Spleen (tissue), 11 donors: ENCODE measurements at regions not wholly inside any gene's neighbourhood (a gene's known extent, or its start where the extent isn't known, plus 50 kb on each side); places are given as distances from the start of the nearest gene placed in this dataset.
"Not testable (repeated sequence)": the region's sequence is repeated elsewhere in the genome, so short reads cannot be mapped to it uniquely, and the experiment has no call there.

ENCODE experiments used
- DNase-seq: peaks from one replicate; pipeline ENCODE4 v3.0.0-alpha.2; 2020
- H3K27ac ChIP-seq, 8 donors: fragments of 200-600 bp; sonication (generic) in 7 of 8; 1 replicate in 4 of 8; 2 replicates in 4 of 8; pipeline versions ENCODE4 v1.5.0 to v1.8.0; 2016 to 2021; ENCODE audit warnings: inconsistent platforms in 4 of 8, mild to moderate bottlenecking in 4 of 8, moderate library complexity in 1 of 8
- H3K27me3 ChIP-seq, 7 donors: fragments of 200-600 bp; sonication (generic) in 6 of 7; replicated peaks in 1 of 7; 1 replicate in 4 of 7; 2 replicates in 3 of 7; pipeline versions ENCODE4 v1.5.0 to v1.8.0; 2016 to 2021; ENCODE audit warnings: inconsistent platforms in 3 of 7, mild to moderate bottlenecking in 1 of 7
- H3K36me3 ChIP-seq, 6 donors: fragments of 200-600 bp; sonication (generic) in 5 of 6; 1 replicate in 4 of 6; 2 replicates in 2 of 6; pipeline versions ENCODE4 v1.5.0 to v1.8.0; 2016 to 2021; ENCODE audit warnings: inconsistent platforms in 2 of 6
- H3K4me1 ChIP-seq, 6 donors: fragments of 200-600 bp; sonication (generic) in 5 of 6; 1 replicate in 3 of 6; 2 replicates in 3 of 6; pipeline versions ENCODE4 v1.5.0 to v1.8.0; 2016 to 2021; ENCODE audit warnings: inconsistent platforms in 3 of 6
- H3K4me3 ChIP-seq, 8 donors: fragments of 200-600 bp; sonication (generic) in 7 of 8; 1 replicate in 4 of 8; 2 replicates in 4 of 8; pipeline versions ENCODE4 v1.5.0 to v1.8.0; 2016 to 2021; ENCODE audit warnings: inconsistent platforms in 4 of 8, mild to moderate bottlenecking in 4 of 8, moderate library complexity in 2 of 8
- H3K9me3 ChIP-seq, 8 donors: fragments of 200-600 bp; sonication (generic) in 7 of 8; 1 replicate in 4 of 8; 2 replicates in 4 of 8; pipeline versions ENCODE4 v1.5.0 to v1.8.0; 2016 to 2021; ENCODE audit warnings: inconsistent platforms in 4 of 8
- POLR2A ChIP-seq, 3 donors: fragments of 450-650 bp; IDR thresholded peaks; one replicate each; pipeline ENCODE4 v1.5.1; 2017; ENCODE audit warnings: antibody characterized with exemption in 3 of 3, mild to moderate bottlenecking in 1 of 3
- POLR2AphosphoS5 ChIP-seq, 3 donors: sonication (generic); formaldehyde crosslinking; IDR thresholded peaks; one replicate each; pipeline ENCODE4 v1.5.1; 2017; ENCODE audit warnings: antibody characterized with exemption in 3 of 3
- WGBS, 5 donors: extraction: QIAGEN DNeasy Blood & Tissue Kit in 3 of 5; methylation state at CpG; one replicate each; pipeline versions ENCODE4 v1.1.5 to v1.1.7; 2013 to 2018; 5-methylcytosine and 5-hydroxymethylcytosine counted together
- intact Hi-C: fragments of 100-400 bp; cut with DNase I; formaldehyde crosslinking; loops from one replicate; pipeline ENCODE4 v1.15.0; 2023; ENCODE audit warnings: low total_unique reads
- TF ChIP-seq, protein P1 (sequence below), 11 experiments: fragments of 200-600 bp in 7 of 11; fragments of 450-650 bp in 4 of 11; sonication (generic) in 4 of 11; IDR thresholded peaks in 8 of 11; conservative IDR thresholded peaks in 3 of 11; 1 replicate in 7 of 11; 2 replicates in 4 of 11; pipeline versions ENCODE4 v1.4.0 to v1.8.0; 2016 to 2021; ENCODE audit warnings: antibody characterized with exemption in 11 of 11, inconsistent platforms in 4 of 11, mild to moderate bottlenecking in 1 of 11
- donor health status: healthy with polysubstance abuse.
- donor health status: DM: no; HTN: no; CAD: no; lungs with moderate emphysema.
- donor health status: DM: no; HTN: no; CAD: no.
- donor health status: Bipolar disorder and iron deficiency.
- donor health status: healthy.
- donor health status: DM: no; HTN: no; CAD: no.
- donor health status: DM: yes; HTN: yes; CAD: no.

DNA sequence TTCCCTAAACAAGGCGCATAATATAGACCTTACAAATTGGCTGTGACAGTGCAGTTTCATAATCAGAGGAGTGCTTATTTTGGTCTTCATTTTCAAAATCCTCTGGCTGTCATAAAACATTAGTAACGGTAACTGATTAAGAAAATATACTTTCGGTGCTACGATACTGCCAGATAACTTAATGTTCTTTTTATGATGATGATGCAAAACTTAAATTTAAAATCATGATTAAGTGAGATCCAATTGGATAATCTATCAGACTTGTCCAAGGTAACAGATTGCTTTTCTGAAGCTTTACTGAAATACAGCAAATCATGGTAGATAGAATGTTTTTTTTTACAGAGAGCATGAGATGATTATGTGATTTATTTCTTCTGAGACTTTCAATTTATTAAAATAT, 364.2 kb upstream of the CNTN3 start:
- intact Hi-C loops, result no loop called here
- Histone ChIP-seq H3K36me3 (no peaks in the 10 kb centered on the region), H3K27ac (no peak overlapping the region), H3K4me1 (no peaks in the 10 kb centered on the region), H3K9me3 (peaks cover 0 to 4% (median 0%) of the 10 kb centered on the region in 8 donors), H3K27me3 (no peaks in the 10 kb centered on the region), H3K4me3 (no peak overlapping the region)
- TF ChIP-seq POLR2AphosphoS5 (IDR thresholded peaks at IDR 0.05) (no peak), POLR2A (IDR thresholded peaks at IDR 0.05) (no peak)
- TF ChIP-seq, protein P1, sequence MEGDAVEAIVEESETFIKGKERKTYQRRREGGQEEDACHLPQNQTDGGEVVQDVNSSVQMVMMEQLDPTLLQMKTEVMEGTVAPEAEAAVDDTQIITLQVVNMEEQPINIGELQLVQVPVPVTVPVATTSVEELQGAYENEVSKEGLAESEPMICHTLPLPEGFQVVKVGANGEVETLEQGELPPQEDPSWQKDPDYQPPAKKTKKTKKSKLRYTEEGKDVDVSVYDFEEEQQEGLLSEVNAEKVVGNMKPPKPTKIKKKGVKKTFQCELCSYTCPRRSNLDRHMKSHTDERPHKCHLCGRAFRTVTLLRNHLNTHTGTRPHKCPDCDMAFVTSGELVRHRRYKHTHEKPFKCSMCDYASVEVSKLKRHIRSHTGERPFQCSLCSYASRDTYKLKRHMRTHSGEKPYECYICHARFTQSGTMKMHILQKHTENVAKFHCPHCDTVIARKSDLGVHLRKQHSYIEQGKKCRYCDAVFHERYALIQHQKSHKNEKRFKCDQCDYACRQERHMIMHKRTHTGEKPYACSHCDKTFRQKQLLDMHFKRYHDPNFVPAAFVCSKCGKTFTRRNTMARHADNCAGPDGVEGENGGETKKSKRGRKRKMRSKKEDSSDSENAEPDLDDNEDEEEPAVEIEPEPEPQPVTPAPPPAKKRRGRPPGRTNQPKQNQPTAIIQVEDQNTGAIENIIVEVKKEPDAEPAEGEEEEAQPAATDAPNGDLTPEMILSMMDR (IDR thresholded peaks at IDR 0.05 in 8 of 11, conservative IDR thresholded peaks at IDR 0.05 in 3 of 11), result no peak
- no peak for DNase-seq
- 87 to 98% (median 93%) methylated on average over 4 of the region's 4 CpGs for WGBS, 5 donors

DNA sequence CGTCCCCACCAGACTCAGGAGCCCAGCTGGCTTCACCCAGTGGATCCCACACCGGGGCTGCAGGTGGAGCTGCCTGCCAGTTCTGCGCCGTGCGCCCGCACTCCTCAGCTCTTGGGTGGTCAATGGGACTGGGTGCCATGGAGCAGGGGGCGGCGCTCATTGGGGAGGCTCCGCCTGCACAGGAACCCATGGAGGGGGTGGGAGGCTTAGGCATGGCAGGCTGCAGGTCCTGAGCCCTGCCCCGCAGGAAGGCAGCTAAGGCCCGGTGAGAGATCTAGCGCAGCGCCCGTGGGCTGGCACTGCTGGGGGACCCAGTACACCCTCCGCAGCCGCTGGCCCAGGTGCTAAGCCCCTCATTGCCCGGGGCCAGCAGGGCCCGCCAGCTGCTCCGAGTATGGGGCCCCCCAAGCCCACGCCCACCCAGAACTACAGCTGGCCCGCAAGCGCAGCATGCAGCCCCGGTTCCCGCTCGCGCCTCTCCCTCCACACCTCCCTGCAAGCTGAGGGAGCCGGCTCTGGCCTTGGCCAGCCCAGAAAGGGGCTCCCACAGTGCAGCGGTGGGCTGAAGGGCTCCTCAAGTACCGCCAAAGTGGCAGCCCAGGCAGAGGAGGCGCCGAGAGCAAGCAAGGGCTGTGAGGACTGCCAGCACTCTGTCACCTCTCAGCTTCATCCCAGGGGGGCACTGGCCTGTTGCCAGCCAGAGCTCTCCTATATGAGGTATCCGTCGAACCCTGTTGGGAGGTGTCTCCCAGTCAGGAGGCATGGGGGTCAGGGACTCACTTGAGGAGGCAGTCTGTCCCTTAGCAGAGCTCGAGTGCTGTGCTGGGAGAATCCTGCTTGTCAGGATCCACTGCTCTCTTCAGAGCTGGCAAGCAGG, 370.8 kb upstream of the CNTN3 start:
- intact Hi-C loops, H3K36me3 ChIP-seq, H3K4me3 ChIP-seq, H3K27me3 ChIP-seq, DNase-seq, H3K27ac ChIP-seq, H3K4me1 ChIP-seq: not testable (repeated sequence)
- 91 to 94% (median 93%) methylated on average over 17 to 34 of the region's 34 CpGs for WGBS, 5 donors
- peaks cover 0 to 19% (median 0%) of the 10 kb centered on the region in 8 donors for H3K9me3 ChIP-seq

DNA sequence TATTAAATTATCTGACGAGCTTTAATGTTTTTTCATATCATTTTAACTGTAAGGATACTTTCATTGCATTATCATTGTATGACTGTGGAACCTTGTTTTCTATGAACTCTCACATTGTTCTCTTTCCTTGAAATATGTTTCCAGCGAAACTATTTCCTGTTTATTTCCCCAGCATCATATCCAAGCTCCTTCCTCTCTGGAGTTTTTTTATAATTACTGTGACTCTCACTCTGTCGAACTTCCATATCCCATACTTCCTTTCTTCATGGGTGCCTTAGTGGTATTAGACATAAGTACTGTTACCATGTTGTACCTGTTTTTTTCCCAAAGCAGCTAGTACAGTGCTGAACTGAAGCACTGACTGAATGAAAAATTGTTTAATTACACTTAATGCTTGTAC, 373.6 kb upstream of the CNTN3 start:
- Histone ChIP-seq H3K4me1 (no peaks in the 10 kb centered on the region), H3K36me3 (no peaks in the 10 kb centered on the region), H3K4me3 (no peak overlapping the region), H3K9me3 (peaks cover 0 to 19% (median 0%) of the 10 kb centered on the region in 8 donors), H3K27ac (no peak overlapping the region), H3K27me3 (no peaks in the 10 kb centered on the region)
- DNase-seq, result no peak
- WGBS, 5 donors, result 44 to 56% (median 46%) methylated on average over 3 of the region's 3 CpGs
- intact Hi-C loops, result no loop called here
- no peak for TF ChIP-seq POLR2A (IDR thresholded peaks at IDR 0.05)
- TF ChIP-seq, protein P1 (IDR thresholded peaks at IDR 0.05 in 8 of 11, conservative IDR thresholded peaks at IDR 0.05 in 3 of 11), result no peak
- no peak for TF ChIP-seq POLR2AphosphoS5 (IDR thresholded peaks at IDR 0.05)

DNA sequence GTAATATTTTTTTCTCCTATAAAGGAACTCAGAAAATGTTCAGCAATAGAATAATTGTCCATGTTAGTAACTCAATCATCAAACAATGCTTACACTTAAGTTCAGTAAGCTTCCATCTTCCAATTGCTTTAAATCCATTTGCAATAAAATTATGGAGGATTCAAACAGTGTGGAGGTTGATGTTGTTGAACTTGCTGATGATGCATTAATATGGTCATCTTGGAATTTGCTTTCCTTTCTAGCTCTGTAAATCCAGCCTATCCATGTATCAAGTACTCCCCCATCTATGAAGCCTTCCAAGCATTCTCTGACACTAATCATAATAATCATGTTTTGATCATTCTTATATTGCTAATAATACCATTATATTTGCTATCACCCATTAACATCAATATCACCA, 378.4 kb upstream of the CNTN3 start:
- intact Hi-C loops, result no loop called here
- no peaks in the 10 kb centered on the region for H3K36me3 ChIP-seq
- TF ChIP-seq POLR2A (IDR thresholded peaks at IDR 0.05), result no peak
- TF ChIP-seq, protein P1 (IDR thresholded peaks at IDR 0.05 in 8 of 11, conservative IDR thresholded peaks at IDR 0.05 in 3 of 11), result no peak
- no peak for TF ChIP-seq POLR2AphosphoS5 (IDR thresholded peaks at IDR 0.05)
- no peaks in the 10 kb centered on the region for H3K27me3 ChIP-seq
- no peaks in the 10 kb centered on the region for H3K4me1 ChIP-seq
- H3K9me3 ChIP-seq, result no peaks in the 10 kb centered on the region
- DNase-seq, result no peak
- no peak overlapping the region for H3K27ac ChIP-seq
- H3K4me3 ChIP-seq, result no peak overlapping the region
